GM12801 (cell line): ENCODE measurements at regions not wholly inside any gene's neighbourhood (a gene's known extent, or its start where the extent isn't known, plus 50 kb on each side); places are given as distances from the start of the nearest gene placed in this dataset.

Experiments
- CTCF ChIP-seq: IDR thresholded peaks from one replicate; pipeline ENCODE4 v1.5.1; 2011; ENCODE audit warnings: control low read depth; ENCODE audit not compliant: insufficient read length; ENCODE audit errors: extremely low read depth

GRCh38 chr16:65660390-65660789 is 538.5 kb upstream of the CDH11 start:
- no peak for TF ChIP-seq CTCF

- TF ChIP-seq CTCF, result no peak
Measured at GRCh38 chr16:65659758-65660157, 537.9 kb upstream of the CDH11 start.

GRCh38 chr16:65658787-65659220 is 536.9 kb upstream of the CDH11 start:
- TF ChIP-seq CTCF, result no peak

- no peak for TF ChIP-seq CTCF
Measured at GRCh38 chr16:65658349-65658748, 536.5 kb upstream of the CDH11 start.

GRCh38 chr16:65657556-65657955 is 535.7 kb upstream of the CDH11 start:
- no peak for TF ChIP-seq CTCF

- TF ChIP-seq CTCF, result no peak
Measured at GRCh38 chr16:65657071-65657494, 535.2 kb upstream of the CDH11 start.

- TF ChIP-seq CTCF, result no peak
Measured at GRCh38 chr16:65655802-65656201, 533.9 kb upstream of the CDH11 start.

GRCh38 chr16:65648101-65648500 is 526.2 kb upstream of the CDH11 start:
- no peak for TF ChIP-seq CTCF
